Stimulated activated CD4-positive, alpha-beta T cell treated with anti-CD3 and anti-CD28 coated beads, Interleukin-15, amount 100 ng/mL, for 48 hours (primary cell): ENCODE measurements at regions not wholly inside any gene's neighbourhood (a gene's known extent, or its start where the extent isn't known, plus 50 kb on each side); places are given as distances from the start of the nearest gene placed in this dataset.

Experiments
- DNase-seq, 2 donors: peaks; one replicate each; pipeline ENCODE4 v3.0.0-alpha.2; 2020; ENCODE audit warnings: low read depth in 2 of 2

DNA sequence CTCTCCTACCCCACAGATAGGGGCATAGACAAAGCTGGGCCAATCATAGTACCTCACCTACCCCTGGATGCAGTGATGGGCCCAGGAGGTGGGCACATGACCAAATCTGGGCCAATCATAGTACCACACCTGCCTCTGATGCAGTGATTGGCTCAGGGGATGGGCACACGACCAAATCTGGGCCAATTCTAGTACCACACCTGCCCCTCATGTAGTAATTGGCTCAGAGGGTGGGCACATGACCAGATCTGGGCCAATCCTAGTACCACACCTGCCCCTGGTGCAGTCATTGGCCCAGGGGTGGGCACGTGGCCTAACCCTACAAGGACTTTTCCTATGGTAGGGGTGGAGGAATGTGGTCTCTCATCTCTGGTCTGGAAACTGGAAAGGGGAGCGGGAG lies 56.9 kb upstream of the MEF2A start:
- DNase-seq = no peak

DNA sequence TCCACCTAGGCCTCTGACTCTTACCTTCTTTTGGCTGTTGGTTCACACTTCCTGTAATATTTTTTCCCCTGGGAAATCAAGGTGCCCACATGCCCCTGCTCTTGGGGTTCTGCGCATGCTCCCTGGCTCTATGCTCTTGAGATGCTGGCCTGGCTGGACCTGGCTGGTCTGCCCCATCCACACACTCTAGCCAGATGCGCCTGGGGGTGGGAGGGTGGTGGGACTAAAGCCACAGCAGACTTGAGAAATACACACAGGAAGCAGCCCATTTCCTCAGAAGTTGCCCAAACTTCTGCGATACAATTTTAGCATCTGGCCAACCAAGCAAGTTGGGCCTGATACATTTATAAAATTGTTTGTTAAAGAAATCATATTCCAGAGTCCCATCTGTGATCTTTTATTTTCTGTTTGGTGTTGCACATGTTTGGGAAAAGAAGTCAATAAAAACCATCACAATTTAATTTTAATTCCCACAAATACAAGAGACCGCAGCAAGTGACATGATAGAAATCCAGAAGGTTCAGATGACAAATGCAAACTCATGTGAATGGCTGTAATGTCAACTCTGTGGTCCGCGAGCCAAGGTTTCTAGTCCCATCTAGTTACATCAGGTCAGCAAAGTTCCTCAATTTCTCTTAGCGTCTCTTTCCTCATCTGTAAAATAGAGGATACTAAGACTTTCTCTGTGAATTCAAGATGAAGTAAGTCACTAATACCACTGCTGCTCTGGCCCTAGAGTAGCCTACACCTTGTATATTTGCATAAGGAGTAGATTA lies 55.9 kb upstream of the MEF2A start:
- DNase-seq = no peak

DNA sequence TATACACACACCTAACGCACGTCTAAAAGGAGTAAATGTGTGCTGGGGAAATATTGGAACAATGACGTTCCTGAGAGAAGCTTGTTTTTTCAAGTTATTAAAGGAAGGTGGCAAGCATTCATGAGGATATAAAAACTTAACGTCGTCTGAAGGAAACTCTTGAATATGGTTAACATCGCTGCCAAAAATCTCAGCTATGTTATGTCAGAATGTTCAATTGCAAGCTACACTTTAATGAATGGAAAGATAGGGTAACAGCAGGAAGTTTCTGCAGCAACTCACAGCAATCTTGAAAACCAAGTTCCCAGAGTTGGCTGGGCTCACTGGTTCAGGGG lies 54.3 kb upstream of the MEF2A start:
- no peak for DNase-seq

DNA sequence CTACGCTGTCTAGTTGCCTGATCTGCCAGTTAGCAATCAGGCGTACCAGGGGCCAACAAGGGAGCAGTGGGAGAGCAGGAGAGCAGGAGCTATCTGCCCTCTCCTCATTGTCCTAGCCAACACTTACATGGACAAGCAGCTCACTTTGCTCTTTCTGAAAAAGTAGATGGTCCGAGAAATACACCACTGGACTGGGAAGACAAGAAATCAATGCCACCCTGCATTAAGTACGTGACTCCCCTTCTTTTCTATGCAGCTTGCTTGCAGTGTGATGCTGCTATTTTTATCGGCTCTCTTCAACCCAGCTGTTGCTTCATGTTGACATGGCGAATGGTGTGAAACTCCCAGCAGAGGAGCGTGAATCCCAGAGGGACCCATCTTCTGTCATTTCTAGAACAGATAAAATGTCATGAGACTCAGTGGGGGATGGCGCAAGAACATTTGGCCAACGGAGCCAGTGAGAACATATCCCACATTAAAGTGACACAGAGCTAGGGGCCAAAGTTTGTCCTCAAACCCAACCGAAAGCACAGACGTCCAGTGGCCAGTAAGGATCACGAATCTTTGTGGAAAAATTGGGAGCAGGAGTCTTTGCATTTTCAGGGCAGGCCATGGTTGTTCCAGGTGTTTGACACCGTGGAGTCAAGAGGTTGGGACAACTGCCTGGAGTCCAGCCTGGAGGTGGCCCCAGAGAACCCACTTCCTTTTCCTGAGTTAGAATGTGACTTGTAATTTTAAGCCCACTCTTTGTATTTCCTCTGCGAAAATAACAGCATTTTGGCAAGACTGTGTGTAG lies 53.7 kb upstream of the MEF2A start:
- DNase-seq = no peak

DNA sequence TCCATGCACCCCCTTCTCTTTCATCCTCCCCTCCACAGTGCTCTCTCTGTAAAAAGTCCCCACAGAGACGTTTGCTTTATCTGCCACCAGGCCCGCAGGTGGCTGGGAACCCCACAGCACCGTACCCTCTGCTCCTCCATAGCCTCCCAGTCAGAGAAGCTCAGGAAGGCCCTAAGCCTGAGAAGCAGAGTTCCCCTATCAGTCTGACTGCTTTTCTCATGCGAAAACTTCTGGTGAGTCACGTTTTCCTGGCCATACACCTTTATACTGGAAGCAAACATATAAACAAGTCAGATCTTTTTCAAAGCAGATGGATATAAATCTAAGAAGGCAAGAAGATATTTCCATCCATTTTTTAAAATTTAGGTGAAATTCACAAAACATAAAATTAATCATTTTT lies 51.5 kb upstream of the MEF2A start:
- DNase-seq = no peak
